NCI-H146 treated with DMSO at 0.1 percent for 48 hours (cell line): ENCODE measurements at regions not wholly inside any gene's neighbourhood (a gene's known extent, or its start where the extent isn't known, plus 50 kb on each side); places are given as distances from the start of the nearest gene placed in this dataset.

Experiments
- DNase-seq: peaks from one replicate; lab custom pipeline; 2025; ENCODE audit not compliant: unreplicated experiment; lab: John Stamatoyannopoulos, UW

- no peak for DNase-seq
These were observed 139.3 kb upstream of the PHACTR1 start for GRCh38 chr6:12577124-12577850.

GRCh38 chr6:12578097-12578496, 138.5 kb upstream of the PHACTR1 start:
- DNase-seq = no peak

DNA sequence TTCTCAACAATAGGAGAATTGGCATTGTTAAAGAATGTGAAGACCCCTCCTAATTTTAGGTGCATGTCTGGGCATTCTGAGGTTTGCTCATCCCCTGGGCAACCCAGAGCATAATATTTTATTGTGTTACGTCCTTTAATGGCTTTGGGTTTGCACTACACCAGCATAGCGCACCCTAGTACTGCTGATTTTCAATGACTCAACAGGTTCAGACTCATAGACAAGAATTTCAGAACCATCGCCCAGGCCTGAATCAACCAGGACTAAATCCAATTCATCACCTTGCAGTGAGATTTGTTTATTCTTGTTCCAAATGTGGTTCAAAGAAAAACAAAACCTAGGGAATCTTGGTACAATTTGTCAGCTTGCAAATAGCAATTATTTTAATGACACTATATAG, 137.8 kb upstream of the PHACTR1 start:
- DNase-seq = no peak

DNA sequence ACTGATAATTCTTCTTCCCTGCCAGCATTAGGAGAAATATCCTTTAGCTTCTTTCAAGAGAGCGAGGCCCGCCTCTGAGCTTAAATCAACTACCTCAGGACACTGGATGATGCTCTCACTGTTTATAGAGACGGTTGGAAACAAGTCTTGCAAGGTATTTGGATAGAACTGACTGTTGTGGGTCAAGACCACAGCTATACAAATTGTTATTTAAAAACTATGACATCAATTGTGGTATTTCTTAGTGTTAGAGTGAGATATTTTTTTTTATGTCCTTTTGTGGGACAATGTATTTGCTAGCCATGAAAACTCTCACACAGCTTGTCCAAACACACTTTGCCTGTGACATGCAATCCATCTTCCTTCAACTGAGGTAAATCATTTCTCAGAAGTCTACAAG, 136.3 kb upstream of the PHACTR1 start:
- no peak for DNase-seq

DNA sequence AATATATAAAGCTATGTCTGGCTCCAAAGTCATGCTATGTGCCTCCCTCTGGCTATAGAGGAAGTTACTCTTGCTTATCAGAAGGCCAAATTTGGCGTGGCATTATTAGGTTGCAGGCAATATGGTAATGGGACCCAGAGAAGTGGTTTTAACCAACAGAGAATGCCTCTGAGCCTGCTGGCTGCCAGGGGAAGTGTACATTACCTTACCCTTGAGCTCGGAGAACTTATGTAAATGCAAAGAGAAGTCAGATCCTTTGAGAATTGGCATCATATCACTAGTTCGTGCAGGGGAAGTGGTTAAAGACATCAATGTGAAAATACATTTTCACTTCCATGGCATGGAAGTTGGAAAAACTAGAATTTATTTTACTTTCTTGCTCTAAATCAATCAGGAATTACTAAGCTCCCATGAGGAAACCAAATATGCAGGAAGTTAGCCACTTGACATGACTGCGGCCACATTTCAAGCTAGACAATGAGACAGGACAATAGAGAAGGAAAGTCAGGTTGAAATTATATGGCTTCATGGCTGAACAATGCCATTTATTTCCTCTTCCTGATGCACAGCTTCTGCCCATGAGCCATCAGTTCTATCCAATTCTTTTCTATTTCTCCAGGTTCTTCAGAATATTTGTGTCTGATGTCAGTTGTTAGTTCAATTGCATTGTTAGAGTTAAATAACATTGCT, 134.0 kb upstream of the PHACTR1 start:
- DNase-seq = no peak

GRCh38 chr6:12584631-12585405, 131.7 kb upstream of the PHACTR1 start:
- DNase-seq = no peak

- DNase-seq = no peak
These were observed 131.0 kb upstream of the PHACTR1 start for GRCh38 chr6:12585497-12585958.

DNA sequence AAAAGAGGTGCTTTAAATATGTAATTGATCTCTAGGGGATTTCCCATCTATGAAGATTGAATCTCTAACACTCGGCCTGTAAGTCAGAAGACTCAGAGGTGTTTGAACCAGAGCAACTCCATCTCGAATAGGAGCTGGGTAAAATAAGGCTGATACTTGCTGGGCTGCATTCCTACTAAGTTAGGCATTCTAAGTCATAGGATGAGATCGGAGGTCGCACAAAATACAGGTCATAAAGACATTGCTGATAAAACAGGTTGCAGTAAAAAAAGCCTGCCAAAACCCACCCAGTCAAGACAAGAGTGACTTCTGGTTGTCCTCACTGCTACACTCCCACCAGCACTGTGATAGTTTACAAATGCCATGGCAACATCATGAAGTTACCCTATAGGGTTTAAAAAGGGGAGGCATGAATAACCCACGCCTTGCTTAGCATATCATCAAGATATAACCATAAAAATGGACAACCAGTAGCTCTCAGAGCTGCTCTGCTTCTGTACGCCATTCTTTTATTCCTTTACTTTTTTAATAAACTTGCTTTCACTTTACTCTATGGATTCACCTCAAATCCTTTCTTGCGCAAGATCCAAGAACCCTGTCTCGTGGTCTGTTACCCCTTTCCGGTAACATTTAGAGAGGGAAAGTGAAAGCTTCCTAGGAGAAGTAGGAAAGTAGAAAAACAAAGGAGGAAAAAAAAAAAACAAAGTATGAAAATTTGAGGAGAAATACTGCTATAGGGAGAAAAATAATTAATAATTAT, 129.7 kb upstream of the PHACTR1 start:
- no peak for DNase-seq

DNA sequence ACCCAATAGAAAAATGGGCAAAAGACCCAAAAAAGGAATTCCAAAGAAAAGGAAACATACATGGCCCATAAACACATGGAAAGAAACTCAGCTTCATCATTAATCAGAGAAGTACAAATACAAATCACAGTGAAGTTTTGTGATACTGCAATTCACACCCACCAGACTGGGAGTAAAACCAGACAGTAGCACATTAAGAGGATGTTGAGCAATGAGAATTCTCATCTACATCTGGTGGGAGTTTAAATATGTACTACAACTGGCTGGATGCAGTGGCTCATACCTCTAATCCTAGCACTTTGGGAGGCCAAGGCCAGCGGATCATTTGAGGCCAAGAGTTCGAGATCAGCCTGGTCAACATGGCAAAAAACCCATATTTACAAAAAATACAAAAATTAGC, 125.7 kb upstream of the PHACTR1 start:
- DNase-seq = no peak

DNA sequence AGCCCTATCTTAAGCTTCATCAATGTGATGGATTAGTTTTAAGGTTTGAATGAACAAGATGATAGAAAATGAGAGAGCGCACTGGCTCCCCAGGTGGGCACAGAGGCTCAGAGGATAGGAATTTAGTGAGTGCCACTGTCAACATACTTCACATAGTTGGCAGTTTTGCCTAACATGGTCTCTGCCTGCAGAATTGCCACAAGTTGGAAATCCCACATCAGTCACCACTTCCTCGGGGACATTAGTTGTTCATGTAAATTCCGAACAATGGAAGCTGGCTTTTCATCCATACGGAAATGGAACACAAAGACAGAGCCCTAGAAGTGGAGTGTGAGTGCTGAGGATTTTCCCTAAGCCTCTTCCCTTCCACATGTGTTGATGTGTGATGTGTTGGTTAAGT, 123.9 kb upstream of the PHACTR1 start:
- DNase-seq = no peak

DNA sequence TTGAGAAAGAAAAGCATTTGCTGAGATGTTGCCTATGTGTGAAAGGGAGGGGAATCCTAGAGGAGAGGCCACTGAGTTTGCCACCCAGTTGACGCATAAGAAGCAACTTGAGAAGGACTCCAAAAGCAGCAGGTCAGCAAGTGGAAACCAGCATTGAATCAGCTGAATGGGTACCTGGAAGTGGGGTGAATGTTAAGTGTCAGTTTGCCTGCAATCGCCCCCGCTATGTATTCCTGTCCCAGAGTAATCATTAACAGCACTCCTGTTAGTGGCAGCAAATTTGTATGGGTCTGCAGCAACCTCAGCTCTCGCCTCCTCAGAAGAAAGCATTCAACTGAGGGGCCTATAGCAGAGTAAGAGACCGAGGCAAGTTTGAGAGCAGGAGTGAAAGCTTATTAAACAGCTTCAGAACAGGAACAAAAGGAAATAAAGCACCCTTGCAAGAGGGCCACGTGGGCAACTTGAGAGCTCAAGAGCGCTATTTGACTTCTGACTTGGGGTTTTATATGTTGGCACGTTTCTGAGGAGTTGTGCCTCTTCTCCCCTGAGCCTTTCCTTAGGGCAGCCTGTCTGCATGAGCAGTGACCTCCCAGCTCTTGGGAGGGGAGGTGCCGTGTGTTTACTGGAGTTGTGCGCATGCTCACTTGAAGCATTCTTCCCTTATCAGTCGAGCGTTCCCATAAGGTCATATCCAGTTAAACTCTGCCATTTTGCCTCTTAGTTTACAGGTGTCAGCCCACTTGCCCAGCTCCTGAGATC, 122.6 kb upstream of the PHACTR1 start:
- no peak for DNase-seq

DNA sequence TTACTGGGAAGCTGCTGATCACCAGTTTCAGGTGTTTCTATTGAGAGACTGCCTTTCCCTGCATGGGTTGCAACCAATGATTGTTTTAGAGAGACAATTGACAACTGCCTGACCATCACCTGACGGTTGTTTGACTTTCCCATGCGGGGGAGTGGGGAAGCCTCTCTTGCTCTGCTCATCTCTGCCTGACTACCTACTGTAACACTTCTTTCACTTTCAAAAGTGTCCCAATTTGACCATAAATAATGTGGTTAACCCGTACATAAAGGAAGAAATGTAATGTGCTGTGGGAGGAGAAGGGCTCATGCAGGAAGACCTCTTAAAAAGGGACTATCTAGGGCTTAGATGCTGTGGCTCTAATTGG, 122.1 kb upstream of the PHACTR1 start:
- DNase-seq = no peak

GRCh38 chr6:12595161-12595811, 121.3 kb upstream of the PHACTR1 start:
- no peak for DNase-seq

- no peak for DNase-seq
These were observed 119.8 kb upstream of the PHACTR1 start for GRCh38 chr6:12596731-12597130.

DNA sequence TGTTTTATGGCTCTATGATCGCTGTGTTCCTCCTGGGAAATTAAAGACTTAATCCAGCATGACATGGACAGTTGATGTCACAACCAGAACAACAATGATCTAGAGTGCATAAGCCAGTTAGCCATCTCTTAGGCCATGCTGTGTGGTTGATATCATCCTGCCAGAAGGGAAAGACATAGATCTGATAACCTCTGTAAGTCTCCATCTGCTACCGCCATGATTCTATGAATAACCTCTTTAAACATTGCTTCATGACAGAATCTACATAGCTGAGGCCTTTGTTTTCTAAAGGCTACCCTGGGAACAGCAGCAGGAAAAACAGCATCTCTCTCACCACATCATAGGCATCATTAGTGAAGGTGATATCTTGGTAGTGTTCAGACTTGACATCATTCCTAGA, 117.6 kb upstream of the PHACTR1 start:
- DNase-seq = no peak

DNA sequence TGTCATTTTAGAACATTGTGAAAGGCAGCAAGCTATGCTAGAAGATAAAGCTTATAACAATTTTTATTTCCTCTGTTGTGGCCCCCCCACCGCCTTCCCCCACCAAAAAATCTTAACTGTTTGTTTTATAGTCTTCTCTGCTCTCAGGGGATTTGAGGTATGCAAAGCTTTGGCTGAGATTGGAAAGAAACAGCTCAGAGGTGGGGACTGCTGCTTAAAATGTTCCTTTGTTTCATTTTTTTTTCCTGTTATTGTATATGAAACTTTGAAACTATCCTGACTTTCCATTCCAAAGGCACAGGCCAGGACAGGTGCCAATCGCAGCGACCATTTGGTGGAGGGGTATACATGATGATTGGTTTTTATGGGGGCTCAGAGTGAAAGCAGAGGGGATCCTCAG, 114.7 kb upstream of the PHACTR1 start:
- no peak for DNase-seq

- no peak for DNase-seq
These were observed 114.2 kb upstream of the PHACTR1 start for GRCh38 chr6:12602342-12602741.

- DNase-seq = no peak
These were observed 113.5 kb upstream of the PHACTR1 start for GRCh38 chr6:12602951-12603672.

DNA sequence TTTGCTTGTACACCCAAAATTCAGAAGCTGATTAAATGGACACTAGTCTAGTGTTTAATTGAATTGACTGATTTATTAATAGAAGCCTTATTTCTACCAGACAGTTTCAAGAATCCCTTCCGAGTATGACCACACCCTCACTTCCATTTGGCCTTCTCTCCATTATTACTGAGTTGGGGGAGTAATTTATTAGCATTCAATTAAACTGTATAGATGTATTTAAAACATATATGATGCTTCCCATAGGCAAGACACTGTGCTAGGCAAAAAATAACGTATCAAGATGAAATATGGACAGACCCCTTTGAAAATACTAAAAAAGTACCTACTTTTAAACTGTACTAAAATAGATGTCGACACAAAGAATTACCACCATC, 112.9 kb upstream of the PHACTR1 start:
- no peak for DNase-seq
